NCI-H2171 treated with DMSO at 0.1 percent for 48 hours (cell line): ENCODE measurements at regions not wholly inside any gene's neighbourhood (a gene's known extent, or its start where the extent isn't known, plus 50 kb on each side); places are given as distances from the start of the nearest gene placed in this dataset.
"Not testable (repeated sequence)": the region's sequence is repeated elsewhere in the genome, so short reads cannot be mapped to it uniquely, and the experiment has no call there.

Source experiments
- DNase-seq: peaks from one replicate; lab custom pipeline; 2025; lab: John Stamatoyannopoulos, UW

DNA sequence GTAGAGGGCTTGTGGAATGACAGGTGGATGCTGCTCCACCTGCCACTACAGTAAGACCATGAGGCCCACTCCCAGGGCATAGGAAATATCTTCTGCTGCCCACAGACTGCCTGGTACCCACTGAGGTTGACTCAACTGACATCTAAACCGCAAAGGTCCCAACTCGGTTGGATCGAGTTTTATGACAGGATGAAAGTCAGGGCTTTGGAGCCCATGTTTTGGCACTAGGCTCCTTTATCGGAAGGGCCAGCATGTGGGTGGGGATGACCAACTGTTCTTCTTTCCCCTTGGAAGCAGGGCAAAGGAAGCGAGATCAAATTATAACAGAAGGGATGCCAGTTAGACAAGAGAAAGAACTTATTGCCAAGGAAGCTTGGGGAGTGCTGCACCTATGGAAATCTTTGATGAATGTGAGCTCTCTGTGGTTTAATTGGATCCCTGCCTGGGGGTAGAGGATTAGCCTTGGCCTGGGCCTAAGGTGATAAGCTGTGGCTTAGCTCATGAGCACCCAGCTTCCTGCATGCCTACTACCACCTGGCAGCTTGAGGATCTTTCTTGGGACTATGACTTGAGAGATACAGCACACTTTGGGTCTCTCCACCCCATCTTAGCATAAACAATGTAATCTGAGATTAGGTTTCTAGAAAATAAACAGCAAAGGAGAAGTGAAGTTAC lies 121.8 kb downstream of the KCNA5 start:
- no peak for DNase-seq

GRCh38 chr12:5166976-5167375 lies 123.3 kb downstream of the KCNA5 start:
- DNase-seq, result no peak

- no peak for DNase-seq
Observed at GRCh38 chr12:5168148-5168547, 124.5 kb downstream of the KCNA5 start.

DNA sequence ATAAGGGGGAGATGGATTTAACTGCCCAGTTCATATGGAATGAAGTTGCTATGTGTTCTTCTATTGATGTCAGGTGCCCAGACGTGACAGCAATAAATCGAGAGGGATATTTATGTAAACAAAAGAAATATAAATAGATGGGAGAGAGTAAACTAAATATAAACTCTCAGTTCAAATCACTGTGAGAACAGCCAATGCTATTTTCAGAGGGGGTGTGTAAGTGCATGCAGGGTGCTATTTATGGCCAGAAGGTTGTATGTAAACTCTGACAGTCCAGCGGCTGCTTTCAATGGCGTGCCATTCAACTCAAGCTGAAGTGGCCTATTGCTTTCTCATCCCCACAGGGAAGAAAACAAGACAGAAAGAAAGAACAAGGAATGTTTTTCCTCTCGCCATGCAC lies 127.2 kb downstream of the KCNA5 start:
- DNase-seq, result no peak

GRCh38 chr12:5171701-5172100 lies 128.0 kb downstream of the KCNA5 start:
- peak; percentile 3 for DNase-seq

DNA sequence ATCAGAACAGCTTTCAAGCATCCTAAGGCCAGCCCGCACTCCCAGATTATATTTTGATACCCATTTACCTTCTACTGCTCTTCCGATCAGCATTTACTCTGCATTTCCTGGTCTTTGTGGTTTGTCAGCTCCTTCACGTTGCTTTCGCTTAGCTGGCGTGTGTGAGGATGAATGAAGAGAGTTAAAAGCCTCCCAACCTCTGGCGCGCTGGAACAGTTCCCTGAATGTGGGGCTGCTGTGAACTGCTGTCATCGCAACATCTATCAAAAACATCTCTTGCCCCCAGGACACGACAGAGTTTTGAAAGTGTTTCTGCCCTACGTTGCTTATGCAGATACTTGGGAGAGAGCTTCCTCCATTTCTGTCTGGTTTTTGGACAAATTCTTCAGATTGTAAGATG lies 129.2 kb downstream of the KCNA5 start:
- DNase-seq, result no peak

- DNase-seq, result no peak
Observed at GRCh38 chr12:5173511-5174011, 129.9 kb downstream of the KCNA5 start.

DNA sequence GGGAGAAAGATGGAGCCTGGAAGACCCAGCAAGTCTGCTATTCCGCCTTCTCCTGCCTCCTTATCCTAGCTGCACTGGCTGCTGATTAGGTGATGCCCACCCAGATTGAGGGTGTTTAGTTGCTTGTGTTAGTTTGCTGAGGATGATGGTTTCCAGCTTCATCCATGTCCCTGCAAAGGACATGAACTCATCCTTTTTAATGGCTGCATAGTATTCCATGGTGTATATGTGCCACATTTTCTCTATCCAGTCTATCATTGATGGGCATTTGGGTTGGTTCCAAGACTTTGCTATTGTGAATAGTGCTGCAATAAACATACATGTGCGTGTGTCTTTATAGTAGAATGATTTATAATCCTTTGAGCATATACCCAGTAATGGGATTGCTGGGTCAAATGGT lies 131.7 kb downstream of the KCNA5 start:
- not testable (repeated sequence) for DNase-seq

DNA sequence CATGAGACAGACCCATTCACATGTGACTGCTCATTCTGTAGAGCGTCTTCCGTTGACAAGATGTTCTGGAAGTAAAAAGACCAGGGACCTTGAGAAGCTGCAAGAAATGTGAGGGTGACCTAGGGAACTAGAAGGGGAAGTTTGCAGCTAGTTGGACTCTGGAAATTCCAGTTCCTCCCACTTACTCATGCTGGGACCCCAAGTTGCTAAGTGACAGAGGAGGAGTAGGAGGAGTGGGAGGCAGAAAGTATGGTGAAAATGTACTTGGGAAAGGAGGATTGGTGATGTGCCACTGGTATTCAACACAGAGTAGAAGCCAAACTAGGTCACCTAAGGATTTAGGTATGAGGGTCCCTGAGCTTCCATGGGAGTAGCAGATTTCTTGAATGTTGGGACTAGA lies 132.4 kb downstream of the KCNA5 start:
- DNase-seq, result no peak

DNA sequence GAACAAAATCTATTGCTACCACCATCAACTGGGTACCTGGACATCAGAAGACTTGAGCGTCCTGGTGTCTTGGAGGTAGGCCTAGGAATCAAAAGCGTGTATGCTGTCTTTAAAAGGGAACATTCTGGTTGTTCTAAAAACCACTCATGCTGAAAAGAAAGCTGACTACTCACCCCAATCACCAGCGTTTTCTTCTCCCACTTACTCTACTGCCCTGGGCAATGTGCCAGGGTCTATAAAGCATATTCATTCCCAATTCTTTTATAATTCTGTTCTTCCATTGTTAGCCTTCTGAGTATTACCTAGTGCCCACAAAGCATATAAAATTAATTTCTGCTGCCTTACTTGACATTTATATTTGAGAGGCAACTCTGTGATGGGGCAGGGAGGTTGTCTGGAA lies 133.4 kb downstream of the KCNA5 start:
- no peak for DNase-seq

DNA sequence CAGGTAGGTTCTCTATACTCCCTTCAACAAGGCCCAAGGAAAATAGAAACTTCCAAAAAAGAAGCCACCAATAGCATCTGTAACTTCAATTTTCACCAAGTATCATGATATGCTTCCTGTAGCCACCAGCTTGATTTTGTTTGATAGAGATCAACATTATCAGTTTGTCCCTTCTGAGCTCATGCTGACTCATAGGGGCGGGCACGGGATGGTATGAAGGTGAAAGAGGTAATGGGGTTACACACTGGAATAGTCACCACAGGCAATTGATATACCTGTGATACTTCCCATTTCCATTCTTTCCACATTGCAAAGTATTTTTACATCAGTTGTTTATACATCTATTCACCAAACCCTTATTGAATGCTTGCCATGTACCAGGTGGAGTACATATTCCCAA lies 134.1 kb downstream of the KCNA5 start:
- DNase-seq, result no peak

DNA sequence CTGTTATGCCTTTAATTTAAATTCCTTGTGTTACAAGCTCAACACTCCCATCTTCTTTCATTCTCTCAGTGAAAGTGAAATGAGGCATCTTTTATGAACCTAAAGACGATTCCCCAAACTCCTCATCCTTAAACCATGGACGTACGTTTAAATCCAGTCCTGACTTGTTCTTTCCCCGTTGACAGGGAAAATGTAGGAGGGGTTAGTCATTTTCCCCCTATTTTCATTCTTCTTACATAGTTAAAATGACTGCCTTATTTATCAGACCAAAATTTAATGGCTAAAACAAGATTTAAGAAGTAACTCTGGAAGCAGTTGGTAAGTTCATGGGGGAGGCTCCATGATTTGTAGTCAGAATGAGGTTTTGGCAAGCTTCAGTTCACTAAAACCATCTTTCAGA lies 134.9 kb downstream of the KCNA5 start:
- DNase-seq, result no peak

DNA sequence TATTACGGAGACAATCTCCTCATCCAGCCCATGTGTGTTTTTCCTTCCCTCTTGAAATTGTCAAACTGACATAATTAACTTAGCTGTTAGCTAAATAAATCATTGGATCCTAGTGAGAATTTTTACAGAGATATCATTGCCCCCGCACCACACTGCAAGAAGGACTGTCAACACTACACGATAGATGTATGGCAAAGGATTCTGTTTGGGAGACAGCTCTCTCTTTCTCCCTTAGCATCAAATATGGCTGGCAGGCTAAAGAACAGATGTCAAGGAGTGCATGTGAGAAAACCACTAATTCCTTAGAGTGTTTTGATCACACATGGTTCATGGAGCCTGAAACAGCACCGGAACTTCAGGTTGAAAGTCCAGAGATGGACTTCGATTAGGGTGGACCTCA lies 136.8 kb downstream of the KCNA5 start:
- DNase-seq, result no peak

GRCh38 chr12:5184186-5184585 lies 140.5 kb downstream of the KCNA5 start:
- DNase-seq, result no peak

DNA sequence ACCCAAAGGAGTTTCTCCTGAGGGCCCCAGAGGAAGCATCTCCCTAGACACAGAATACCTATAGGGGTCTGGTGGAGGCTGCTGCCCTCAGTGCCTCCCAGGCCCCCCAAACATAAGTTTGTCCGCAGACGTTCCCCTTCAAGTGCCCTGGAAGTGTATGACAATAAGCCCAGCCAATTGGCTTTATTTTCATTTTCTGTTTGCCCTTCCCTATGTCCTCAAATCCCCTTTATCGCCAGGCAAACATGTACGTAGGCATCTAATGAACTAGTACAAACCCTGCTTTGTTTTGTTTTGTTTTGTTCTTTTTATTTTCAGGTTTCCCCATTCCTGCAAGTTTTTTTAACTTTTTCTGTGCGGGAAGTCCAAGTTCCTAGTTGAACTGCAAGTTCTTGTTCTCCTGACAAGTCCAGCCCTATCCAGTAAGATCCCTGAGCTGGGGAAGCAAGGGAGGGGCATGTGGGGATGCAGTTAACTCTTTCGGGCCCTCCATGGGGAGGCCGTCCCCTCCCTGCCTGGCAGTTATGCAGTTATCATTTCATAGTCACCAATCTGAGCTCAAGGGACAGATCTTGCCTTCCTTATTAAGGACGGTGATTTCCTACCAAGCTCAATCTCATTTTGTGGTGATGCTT lies 141.9 kb downstream of the KCNA5 start:
- DNase-seq, result no peak

- no peak for DNase-seq
Observed at GRCh38 chr12:5186715-5187114, 143.0 kb downstream of the KCNA5 start.

GRCh38 chr12:5187136-5187535 lies 143.5 kb downstream of the KCNA5 start:
- peak; percentile 6 for DNase-seq

GRCh38 chr12:5188472-5188871 lies 144.8 kb downstream of the KCNA5 start:
- no peak for DNase-seq

DNA sequence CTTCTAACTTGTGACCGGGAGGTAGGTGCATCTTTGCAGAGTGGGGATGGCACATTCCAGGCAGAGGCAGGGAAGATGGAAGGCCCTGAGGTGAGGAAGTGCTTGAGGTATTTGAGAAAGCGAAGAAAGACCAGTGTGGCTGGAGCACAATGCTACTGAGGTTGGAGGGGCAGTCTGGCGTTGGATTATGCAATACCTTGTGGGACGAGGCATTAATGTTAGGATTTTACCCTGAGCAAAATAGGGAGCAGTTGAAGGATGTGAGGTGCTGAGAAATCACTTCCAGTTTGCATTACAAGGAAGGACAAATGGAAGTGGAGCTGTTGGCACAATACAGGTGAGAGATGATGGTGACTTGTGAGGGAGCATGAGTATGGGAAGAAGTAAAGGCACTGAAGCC lies 145.5 kb downstream of the KCNA5 start:
- no peak for DNase-seq

DNA sequence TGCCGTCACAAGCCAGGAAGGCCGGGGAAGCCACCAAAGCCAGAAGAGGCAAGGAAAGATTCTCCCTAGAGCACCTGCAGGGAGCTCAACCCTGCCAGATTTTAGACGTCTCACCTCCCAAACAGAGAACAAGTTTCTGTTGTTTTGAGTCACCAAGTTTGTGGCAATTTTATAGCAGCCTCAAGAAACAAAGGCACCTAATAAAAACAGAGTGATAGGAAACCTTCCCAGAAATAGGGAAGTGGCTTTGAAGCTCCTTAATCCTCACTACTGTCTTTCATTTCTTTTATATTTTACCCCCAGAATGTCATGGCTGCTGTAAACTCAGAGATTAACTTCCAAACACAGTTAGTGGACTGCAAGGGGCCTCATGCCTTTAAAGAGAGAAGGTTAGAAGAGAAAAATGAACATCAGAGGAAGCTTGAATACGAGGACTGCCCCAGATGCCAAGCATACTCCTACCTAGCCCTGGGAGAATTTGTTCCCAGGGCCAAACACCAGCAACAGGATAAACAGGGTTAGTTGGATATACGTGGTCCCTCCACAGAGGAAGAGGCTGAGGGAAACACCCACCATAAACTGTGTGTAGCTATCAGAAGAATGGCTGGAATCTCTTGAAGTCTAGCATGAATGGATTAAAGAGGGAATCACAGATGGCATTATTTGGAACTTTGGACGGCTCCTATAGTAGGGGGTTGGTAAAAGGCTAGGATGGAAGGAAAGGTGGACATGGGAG lies 148.3 kb downstream of the KCNA5 start:
- DNase-seq, result no peak

DNA sequence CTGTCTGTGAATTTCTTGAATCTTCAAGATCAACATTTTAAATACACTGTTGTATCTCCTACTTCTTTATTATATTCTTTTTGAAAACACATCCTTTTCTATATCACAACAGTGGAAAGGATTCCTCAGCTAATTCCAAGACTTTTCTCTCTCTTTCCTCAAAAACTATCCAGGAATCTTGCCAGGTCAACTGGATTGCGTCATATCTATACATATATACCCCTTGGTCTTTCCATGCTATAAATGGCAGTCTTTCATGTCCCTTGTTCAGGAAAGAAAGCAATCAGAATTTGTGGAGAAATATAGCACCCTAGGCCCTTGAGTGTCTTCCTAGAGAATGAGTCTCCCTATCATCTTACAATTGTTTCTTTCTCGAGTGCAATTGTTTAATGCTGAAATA lies 149.0 kb downstream of the KCNA5 start:
- no peak for DNase-seq

- DNase-seq, result no peak
Observed at GRCh38 chr12:5194306-5194705, 150.6 kb downstream of the KCNA5 start.

DNA sequence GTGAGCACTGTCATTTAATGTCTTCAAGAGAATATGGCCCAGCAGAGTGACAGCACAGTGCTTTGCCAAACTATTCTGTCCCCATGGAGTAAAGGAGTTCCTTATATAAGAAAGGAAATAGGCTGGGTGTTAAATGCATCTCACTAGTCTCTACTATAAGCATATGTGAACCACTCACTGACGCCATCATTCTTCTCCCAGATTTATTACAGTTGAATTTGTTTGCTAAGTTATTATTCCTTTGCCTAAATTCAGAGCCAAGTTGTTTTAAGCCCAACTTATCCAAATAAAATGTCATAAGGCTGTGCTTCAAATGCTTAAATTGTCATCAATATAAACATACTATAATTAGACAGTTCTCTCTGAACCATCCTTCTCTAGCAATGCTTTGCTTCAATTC lies 151.6 kb downstream of the KCNA5 start:
- no peak for DNase-seq
